K562 (cell line): ENCODE measurements at regions not wholly inside any gene's neighbourhood (a gene's known extent, or its start where the extent isn't known, plus 50 kb on each side); places are given as distances from the start of the nearest gene placed in this dataset.

Experiments used
- ATAC-seq: fragments of 200-7000 bp; cut with Tn5 transposase; 3 replicates; pipeline ENCODE4 v1.9.1; 2020; ENCODE audit warnings: moderate library complexity
- BruUV-seq: library from RNA; stranded (reverse); fragments of 400-500 nt; replicated peaks from 2 replicates; lab custom pipeline; 2021; lab: Mats Ljungman, UMichigan
- CTCF ChIA-PET: fragments of 300-600 bp; formaldehyde crosslinking; extraction: SDS; loops from one replicate; lab custom pipeline; 2021; ENCODE audit warnings: low intra/inter-chr PET ratio; lab: Yijun Ruan, JAX
- POLR2A ChIA-PET: fragments of 300-600, 350-650 bp; sonication (Branson Sonifier 250); formaldehyde crosslinking; extraction: SDS; loops from one replicate; lab custom pipeline; 2021; ENCODE audit warnings: antibody characterized with exemption, inconsistent platforms; lab: Yijun Ruan, JAX
- DNase-seq, 4 experiments: peaks; one replicate each; pipeline versions ENCODE4 v3.0.0 to v3.0.0-alpha.2; 2011 to 2018; ENCODE audit warnings: low spot score in 3 of 4, mixed read lengths in 3 of 4; ENCODE audit errors: extremely low read depth in 1 of 4
- FAIRE-seq: peaks from 2 replicates; lab custom pipeline; 2011; peaks lifted over from hg19 to GRCh38; lab: Jason Lieb, UNC
- H2AFZ ChIP-seq: 2 replicates; pipeline ENCODE4 v1.6.0; 2011; ENCODE audit warnings: low read depth, low read length, control low read depth, inconsistent platforms
- H3K27ac ChIP-seq: fragments of 200-600 bp; 3 replicates; pipeline ENCODE4 v1.8.0; 2011; ENCODE audit warnings: low read depth, mild to moderate bottlenecking, control low read depth, inconsistent platforms, low read length, moderate library complexity, mixed read lengths; ENCODE audit errors: extremely low read depth
- H3K27me3 ChIP-seq, 2 experiments: fragments of 300-600 bp in 1 of 2; 2 replicates in 1 of 2; 3 replicates in 1 of 2; pipeline versions ENCODE4 v1.6.0 to v1.8.0; 2011; ENCODE audit warnings: inconsistent platforms in 2 of 2, low read length in 2 of 2, mild to moderate bottlenecking in 1 of 2, mixed read lengths in 1 of 2, moderate library complexity in 1 of 2; ENCODE audit not compliant: control insufficient read depth in 2 of 2, insufficient read depth in 2 of 2
- H3K36me3 ChIP-seq: fragments of 300-600 bp; 3 replicates; pipeline ENCODE4 v1.8.0; 2011; ENCODE audit warnings: mild to moderate bottlenecking, low read length, inconsistent platforms; ENCODE audit not compliant: control insufficient read depth, insufficient read depth
- H3K4me1 ChIP-seq, 2 experiments: fragments of 200-600 bp in 1 of 2; replicated peaks in 1 of 2; 2 replicates in 1 of 2; 3 replicates in 1 of 2; pipeline versions ENCODE4 v1.5.1 to v1.8.0; 2011; ENCODE audit warnings: inconsistent platforms in 2 of 2, low read length in 2 of 2, mild to moderate bottlenecking in 1 of 2, mixed read lengths in 1 of 2, moderate library complexity in 1 of 2; ENCODE audit not compliant: control insufficient read depth in 2 of 2, insufficient read depth in 2 of 2
- H3K4me2 ChIP-seq: 2 replicates; pipeline ENCODE4 v1.6.1; 2011; ENCODE audit warnings: low read length, control low read depth, inconsistent platforms, mixed read lengths; ENCODE audit not compliant: insufficient read depth
- H3K4me3 ChIP-seq: fragments of 200-600 bp; sonication (generic), shearing (Covaris generic); 2 replicates; pipeline ENCODE4 v1.5.1; 2016; ENCODE audit warnings: control low read depth, inconsistent platforms
- H3K79me2 ChIP-seq: fragments of 200-600 bp; 3 replicates; pipeline ENCODE4 v1.8.0; 2011; ENCODE audit warnings: low read length, inconsistent platforms; ENCODE audit not compliant: control insufficient read depth, insufficient read depth
- H3K9ac ChIP-seq, 2 experiments: 2 replicates each; pipeline versions ENCODE4 v1.6.0 to v1.6.1; 2011; ENCODE audit warnings: low read depth in 2 of 2, low read length in 2 of 2, control low read depth in 1 of 2, inconsistent platforms in 1 of 2, mild to moderate bottlenecking in 1 of 2, mixed read lengths in 1 of 2; ENCODE audit not compliant: insufficient read depth in 1 of 2
- H3K9me1 ChIP-seq: one replicate; pipeline ENCODE4 v1.6.0; 2011; ENCODE audit warnings: inconsistent platforms, mild to moderate bottlenecking, low read length, moderate library complexity; ENCODE audit not compliant: control insufficient read depth, insufficient read depth
- H3K9me3 ChIP-seq: replicated peaks from 2 replicates; pipeline ENCODE4 v1.5.1; 2011; ENCODE audit warnings: low read depth, low read length, inconsistent platforms; ENCODE audit not compliant: control insufficient read depth, insufficient read depth
- H4K20me1 ChIP-seq: replicated peaks from 2 replicates; pipeline ENCODE4 v1.6.1; 2011; ENCODE audit warnings: low read length, inconsistent platforms, mixed read lengths; ENCODE audit not compliant: control insufficient read depth, insufficient read depth
- ARNT ChIP-seq, 2 experiments: fragments of 450-650 bp; IDR thresholded peaks; 2 replicates each; pipeline ENCODE4 v1.6.1; 2016; ENCODE audit warnings: mild to moderate bottlenecking in 1 of 2
- ELF4 ChIP-seq: fragments of 450-650 bp; formaldehyde crosslinking; IDR thresholded peaks from 2 replicates; pipeline ENCODE4 v1.4.0; 2022; ENCODE audit warnings: missing genetic modification characterization
- FIP1L1 ChIP-seq: fragments of 200-400 bp; formaldehyde crosslinking; IDR thresholded peaks from 2 replicates; pipeline ENCODE4 v1.6.1; 2018; ENCODE audit warnings: mild to moderate bottlenecking, low read depth, low read length; ENCODE audit not compliant: poor library complexity, severe bottlenecking
- FOS ChIP-seq: IDR thresholded peaks from 3 replicates; pipeline ENCODE4 v1.6.1; 2011; ENCODE audit not compliant: insufficient read length; ENCODE audit errors: extremely low read depth
- PTBP1 ChIP-seq: fragments of 200-400 bp; formaldehyde crosslinking; IDR thresholded peaks from 2 replicates; pipeline ENCODE4 v1.6.1; 2017; ENCODE audit warnings: low read depth, low read length
- XRCC5 ChIP-seq: fragments of 200-400 bp; formaldehyde crosslinking; IDR thresholded peaks from 2 replicates; pipeline ENCODE4 v1.6.1; 2017; ENCODE audit warnings: low read depth, mild to moderate bottlenecking, low read length
- ZNF24 ChIP-seq: fragments of 450-650 bp; IDR thresholded peaks from 2 replicates; pipeline ENCODE4 v1.6.1; 2016
- ZNF316 ChIP-seq: fragments of 450-650 bp; IDR thresholded peaks from 2 replicates; pipeline ENCODE4 v1.6.1; 2016
- ZNF57 ChIP-seq: fragments of 450-650 bp; formaldehyde crosslinking; IDR thresholded peaks from 2 replicates; pipeline ENCODE4 v1.4.0; 2020; ENCODE audit warnings: mild to moderate bottlenecking, moderate library complexity
- ZNF583 ChIP-seq: fragments of 250-450 bp; sonication (Bioruptor Pico); IDR thresholded peaks from 2 replicates; pipeline ENCODE4 v1.4.0; 2020
- ZNF668 ChIP-seq: fragments of 250-450 bp; sonication (Bioruptor Pico); IDR thresholded peaks from 2 replicates; pipeline ENCODE4 v1.8.0; 2022; ENCODE audit warnings: mild to moderate bottlenecking, inconsistent platforms
- ZNF695 ChIP-seq: fragments of 450-650 bp; formaldehyde crosslinking; IDR thresholded peaks from 2 replicates; pipeline ENCODE4 v1.4.0; 2020; ENCODE audit warnings: mild to moderate bottlenecking, moderate library complexity
- whole genome bisulfite sequencing: fragments of 100-300 bp; shearing (Covaris generic); methylation state at CpG from one replicate; pipeline ENCODE4 v1.1.6; 2016; ENCODE audit warnings: low coverage, mixed read lengths; ENCODE audit not compliant: insufficient coverage; ENCODE audit errors: missing lambda C conversion rate; 5-methylcytosine and 5-hydroxymethylcytosine counted together
- in situ Hi-C: fragments of 300-500 bp; cut with MboI; formaldehyde crosslinking; loops from 4 replicates; pipeline ENCODE4 v1.15.0; 2018; ENCODE audit warnings: inconsistent platforms, mixed read lengths
- intact Hi-C: fragments of 100-400 bp; cut with micrococcal nuclease; formaldehyde crosslinking; loops from 2 replicates; pipeline ENCODE4 v1.14.2; 2022
- TF ChIP-seq, protein P1 (sequence below): fragments of 450-650 bp; IDR thresholded peaks from 2 replicates; pipeline ENCODE4 v1.6.1; 2018; ENCODE audit not compliant: partially characterized antibody
- TF ChIP-seq, protein P2 (sequence below), 2 experiments: fragments of 250-450 bp in 1 of 2; fragments of 450-650 bp in 1 of 2; sonication (Bioruptor Pico) in 1 of 2; IDR thresholded peaks; 2 replicates each; pipeline versions ENCODE4 v1.6.1 to v1.8.0; 2016 to 2021; ENCODE audit warnings: mild to moderate bottlenecking in 2 of 2, moderate library complexity in 2 of 2, missing compliant biosample characterization in 1 of 2, missing genetic modification characterization in 1 of 2
- TF ChIP-seq, protein P3 (sequence below): IDR thresholded peaks from 2 replicates; pipeline ENCODE4 v1.6.1; 2011; ENCODE audit warnings: borderline replicate concordance, low read depth, mild to moderate bottlenecking, moderate library complexity, low read length; ENCODE audit not compliant: insufficient read depth, poor library complexity, severe bottlenecking

DNA sequence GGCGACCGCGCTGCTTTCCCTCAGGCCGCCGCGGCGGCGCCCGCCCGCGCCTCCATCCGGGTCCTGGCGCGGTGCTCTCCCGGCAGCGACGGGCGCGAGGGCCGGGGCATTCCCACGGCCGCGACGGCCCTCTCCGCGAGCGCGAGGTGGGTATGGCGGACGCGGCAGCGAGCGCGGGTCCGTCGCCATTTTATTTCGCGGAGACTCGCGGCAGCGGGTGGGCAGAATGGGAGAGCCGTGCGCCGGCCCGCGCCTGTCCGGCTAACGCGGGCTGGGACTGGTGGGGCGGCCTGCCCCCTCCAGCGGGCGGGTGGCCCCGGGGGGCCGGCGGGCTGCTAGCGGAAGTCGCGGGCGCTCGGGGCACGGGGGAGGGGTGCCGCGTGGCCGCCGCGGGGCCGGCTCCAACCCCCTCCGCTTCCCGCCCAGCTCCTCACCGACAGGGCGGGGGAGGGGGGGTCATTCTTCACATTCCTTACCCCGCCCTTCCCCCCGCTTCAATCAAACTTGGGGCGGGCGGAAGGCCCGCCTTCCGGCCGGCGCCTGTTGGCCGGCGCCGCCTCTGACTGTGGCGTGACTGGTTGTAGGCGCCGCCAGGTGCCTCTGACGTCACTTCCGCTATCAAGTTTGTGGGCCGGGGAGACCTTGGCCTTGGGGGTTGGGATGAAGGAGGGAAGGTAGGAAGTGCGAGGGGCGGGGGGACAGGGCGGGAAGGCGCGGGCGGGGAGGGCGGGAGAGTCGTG lies 82.1 kb downstream of the PTPDC1 start:
- Histone ChIP-seq H4K20me1 (peaks cover 22% of the 10 kb centered on the region), H3K4me3 (peak overlapping the region; percentile 68), H3K9me3 (no peaks in the 10 kb centered on the region), H3K9me1 (no peaks in the 10 kb centered on the region), H3K4me1 (peaks cover 7 to 17% of the 10 kb centered on the region in 2 experiments; a peak in 4 of 5 replicates), H3K9ac (peak overlapping the region; percentile 98; a peak in 3 of 4 replicates), H3K36me3 (peaks cover 41% of the 10 kb centered on the region; the same call in 2 of the 3 replicates), H2AFZ (peak overlapping the region; percentile 69), H3K79me2 (peaks cover 46% of the 10 kb centered on the region), H3K27me3 (no peaks in the 10 kb centered on the region), H3K27ac (peak overlapping the region; percentile 99), H3K4me2 (peak overlapping the region; percentile 86; the same call in 1 of the 2 replicates)
- WGBS: under 1% methylated on average over 52 of the region's 96 CpGs
- FAIRE-seq: peak; percentile 82
- POLR2A ChIA-PET: interaction anchor here (0.6 to 1.1 kb wide), 6 partner anchors 32 to 153 kb away, joined by 3 read pairs; no protein-coding TSS in a partner anchor
- ATAC-seq: peak; percentile 68
- CTCF ChIA-PET: no interaction called here
- in situ Hi-C loops: no loop called here
- BruUV-seq: no TSS peak
- peak; percentile 87 to 99 (median 92) for DNase-seq
- intact Hi-C loops: loop anchor here (2.0 to 5.0 kb wide), 5 partner anchors 46 to 154 kb away; partner anchors contain the start of gene PTPDC1
- TF ChIP-seq ZNF583: peak; percentile 14; the same call in 1 of the 2 replicates
- no peak for TF ChIP-seq ARNT (IDR thresholded peaks at IDR 0.05)
- TF ChIP-seq FIP1L1: peak; percentile 81
- TF ChIP-seq, protein P1, sequence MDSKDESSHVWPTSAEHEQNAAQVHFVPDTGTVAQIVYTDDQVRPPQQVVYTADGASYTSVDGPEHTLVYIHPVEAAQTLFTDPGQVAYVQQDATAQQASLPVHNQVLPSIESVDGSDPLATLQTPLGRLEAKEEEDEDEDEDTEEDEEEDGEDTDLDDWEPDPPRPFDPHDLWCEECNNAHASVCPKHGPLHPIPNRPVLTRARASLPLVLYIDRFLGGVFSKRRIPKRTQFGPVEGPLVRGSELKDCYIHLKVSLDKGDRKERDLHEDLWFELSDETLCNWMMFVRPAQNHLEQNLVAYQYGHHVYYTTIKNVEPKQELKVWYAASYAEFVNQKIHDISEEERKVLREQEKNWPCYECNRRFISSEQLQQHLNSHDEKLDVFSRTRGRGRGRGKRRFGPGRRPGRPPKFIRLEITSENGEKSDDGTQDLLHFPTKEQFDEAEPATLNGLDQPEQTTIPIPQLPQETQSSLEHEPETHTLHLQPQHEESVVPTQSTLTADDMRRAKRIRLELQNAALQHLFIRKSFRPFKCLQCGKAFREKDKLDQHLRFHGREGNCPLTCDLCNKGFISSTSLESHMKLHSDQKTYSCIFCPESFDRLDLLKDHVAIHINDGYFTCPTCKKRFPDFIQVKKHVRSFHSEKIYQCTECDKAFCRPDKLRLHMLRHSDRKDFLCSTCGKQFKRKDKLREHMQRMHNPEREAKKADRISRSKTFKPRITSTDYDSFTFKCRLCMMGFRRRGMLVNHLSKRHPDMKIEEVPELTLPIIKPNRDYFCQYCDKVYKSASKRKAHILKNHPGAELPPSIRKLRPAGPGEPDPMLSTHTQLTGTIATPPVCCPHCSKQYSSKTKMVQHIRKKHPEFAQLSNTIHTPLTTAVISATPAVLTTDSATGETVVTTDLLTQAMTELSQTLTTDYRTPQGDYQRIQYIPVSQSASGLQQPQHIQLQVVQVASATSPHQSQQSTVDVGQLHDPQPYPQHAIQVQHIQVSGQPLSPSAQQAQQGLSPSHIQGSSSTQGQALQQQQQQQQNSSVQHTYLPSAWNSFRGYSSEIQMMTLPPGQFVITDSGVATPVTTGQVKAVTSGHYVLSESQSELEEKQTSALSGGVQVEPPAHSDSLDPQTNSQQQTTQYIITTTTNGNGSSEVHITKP: peak; percentile 41
- 0 out of 2 replicates have a peak, but pooled peaks have one; percentile 77 for TF ChIP-seq ZNF668 (CRISPR knock-in tag)
- TF ChIP-seq ZNF57 (CRISPR knock-in tag): no peak
- TF ChIP-seq ZNF316: no peak
- peak; percentile 83; the same call in 1 of the 2 replicates for TF ChIP-seq XRCC5
- TF ChIP-seq, protein P2, sequence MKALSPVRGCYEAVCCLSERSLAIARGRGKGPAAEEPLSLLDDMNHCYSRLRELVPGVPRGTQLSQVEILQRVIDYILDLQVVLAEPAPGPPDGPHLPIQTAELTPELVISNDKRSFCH (CRISPR knock-in tag; IDR thresholded peaks at IDR 0.05): no peak
- TF ChIP-seq, protein P2 (tag; IDR thresholded peaks at IDR 0.05): peak; percentile 75
- TF ChIP-seq ELF4 (CRISPR knock-in tag): peak; percentile 57; the same call in 1 of the 2 replicates
- no peak for TF ChIP-seq ZNF695 (CRISPR knock-in tag)
- peak; percentile 96 for TF ChIP-seq FOS
- no peak for TF ChIP-seq ZNF24
- no peak for TF ChIP-seq PTBP1
- TF ChIP-seq, protein P3, sequence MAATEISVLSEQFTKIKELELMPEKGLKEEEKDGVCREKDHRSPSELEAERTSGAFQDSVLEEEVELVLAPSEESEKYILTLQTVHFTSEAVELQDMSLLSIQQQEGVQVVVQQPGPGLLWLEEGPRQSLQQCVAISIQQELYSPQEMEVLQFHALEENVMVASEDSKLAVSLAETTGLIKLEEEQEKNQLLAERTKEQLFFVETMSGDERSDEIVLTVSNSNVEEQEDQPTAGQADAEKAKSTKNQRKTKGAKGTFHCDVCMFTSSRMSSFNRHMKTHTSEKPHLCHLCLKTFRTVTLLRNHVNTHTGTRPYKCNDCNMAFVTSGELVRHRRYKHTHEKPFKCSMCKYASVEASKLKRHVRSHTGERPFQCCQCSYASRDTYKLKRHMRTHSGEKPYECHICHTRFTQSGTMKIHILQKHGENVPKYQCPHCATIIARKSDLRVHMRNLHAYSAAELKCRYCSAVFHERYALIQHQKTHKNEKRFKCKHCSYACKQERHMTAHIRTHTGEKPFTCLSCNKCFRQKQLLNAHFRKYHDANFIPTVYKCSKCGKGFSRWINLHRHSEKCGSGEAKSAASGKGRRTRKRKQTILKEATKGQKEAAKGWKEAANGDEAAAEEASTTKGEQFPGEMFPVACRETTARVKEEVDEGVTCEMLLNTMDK: peak; percentile 25
